ENCODE measurements at regions not wholly inside any gene's neighbourhood (a gene's known extent, or its start where the extent isn't known, plus 50 kb on each side); places are given as distances from the start of the nearest gene placed in this dataset.

- Histone ChIP-seq H3K23ac (ENCODE audit: low read length) (no peak overlapping the region), H3K27me3 (ENCODE audit: insufficient read depth, low read length) (no peaks in the 10 kb centered on the region), H3K79me1 (ENCODE audit: low read length) (no peaks in the 10 kb centered on the region), H4K12ac (ENCODE audit: low read depth, low read length) (no peak overlapping the region), H3K27ac (ENCODE audit: low read depth, low read length) (no peak overlapping the region), H3K4me3 (ENCODE audit: low read depth, low read length) (no peak overlapping the region), H2BK120ac (ENCODE audit: insufficient read depth, low read length, poor library complexity) (no peak overlapping the region), H3K18ac (ENCODE audit: low read length) (no peak overlapping the region), H3K4me1 (ENCODE audit: control insufficient read depth in 1 of 2, insufficient read depth in 2 of 2, low read length in 2 of 2) (peaks cover 2 to 6% of the 10 kb centered on the region in 2 experiments), H4K8ac (ENCODE audit: low read depth, low read length) (no peak overlapping the region), H2BK12ac (ENCODE audit: low read length) (no peak overlapping the region), H3K79me2 (ENCODE audit: control insufficient read depth, insufficient read depth, low read length, poor library complexity) (no peaks in the 10 kb centered on the region), H3K36me3 (ENCODE audit: control insufficient read depth in 1 of 2, insufficient read depth in 2 of 2, low read length in 2 of 2) (no peaks in the 10 kb centered on the region), H3K4me2 (ENCODE audit: low read length) (no peak overlapping the region), H2AFZ (ENCODE audit: insufficient read depth, low read length, poor library complexity) (no peak overlapping the region), H4K91ac (ENCODE audit: low read depth, low read length) (no peak overlapping the region), H3K14ac (ENCODE audit: low read length) (no peak overlapping the region), H2AK5ac (ENCODE audit: low read length) (no peak overlapping the region), H3K9me3 (ENCODE audit: insufficient read depth, low read depth, low read length) (no peaks in the 10 kb centered on the region), H2BK5ac (ENCODE audit: low read depth, low read length, poor library complexity) (no peak overlapping the region), H3K4ac (ENCODE audit: low read depth, low read length) (no peak overlapping the region), H3K9ac (ENCODE audit: low read length) (no peak overlapping the region)
- DNase-seq = peak; percentile 69 to 91
- WGBS (ENCODE audit: extremely low coverage, insufficient coverage, insufficient read length) = no CpG with 5 or more reads among the region's 3 CpGs
Measured at GRCh38 chr12:69105101-69105962, 134.0 kb upstream of the CPSF6 start.

GRCh38 chr12:69106482-69107118, 132.8 kb upstream of the CPSF6 start:
- no peak for DNase-seq
- H3K18ac ChIP-seq (ENCODE audit: low read length) = no peak overlapping the region
- H2BK120ac ChIP-seq (ENCODE audit: insufficient read depth, low read length, poor library complexity) = no peak overlapping the region
- no peak overlapping the region for H2BK12ac ChIP-seq (ENCODE audit: low read length)
- no peak overlapping the region for H3K4me3 ChIP-seq (ENCODE audit: low read depth, low read length)
- peaks cover 2 to 6% of the 10 kb centered on the region in 2 experiments for H3K4me1 ChIP-seq (ENCODE audit: control insufficient read depth in 1 of 2, insufficient read depth in 2 of 2, low read length in 2 of 2)
- H3K27me3 ChIP-seq (ENCODE audit: insufficient read depth, low read length) = no peaks in the 10 kb centered on the region
- H3K36me3 ChIP-seq (ENCODE audit: control insufficient read depth in 1 of 2, insufficient read depth in 2 of 2, low read length in 2 of 2) = no peaks in the 10 kb centered on the region
- no peak overlapping the region for H4K8ac ChIP-seq (ENCODE audit: low read depth, low read length)
- no peak overlapping the region for H4K91ac ChIP-seq (ENCODE audit: low read depth, low read length)
- H3K4me2 ChIP-seq (ENCODE audit: low read length) = no peak overlapping the region
- no peak overlapping the region for H3K23ac ChIP-seq (ENCODE audit: low read length)
- H3K9me3 ChIP-seq (ENCODE audit: insufficient read depth, low read depth, low read length) = no peaks in the 10 kb centered on the region
- no peaks in the 10 kb centered on the region for H3K79me2 ChIP-seq (ENCODE audit: control insufficient read depth, insufficient read depth, low read length, poor library complexity)
- no CpG with 5 or more reads among the region's 2 CpGs for WGBS (ENCODE audit: extremely low coverage, insufficient coverage, insufficient read length)
- no peak overlapping the region for H2AFZ ChIP-seq (ENCODE audit: insufficient read depth, low read length, poor library complexity)
- H3K14ac ChIP-seq (ENCODE audit: low read length) = no peak overlapping the region
- H3K4ac ChIP-seq (ENCODE audit: low read depth, low read length) = no peak overlapping the region
- H2BK5ac ChIP-seq (ENCODE audit: low read depth, low read length, poor library complexity) = no peak overlapping the region
- H3K79me1 ChIP-seq (ENCODE audit: low read length) = no peaks in the 10 kb centered on the region
- no peak overlapping the region for H4K12ac ChIP-seq (ENCODE audit: low read depth, low read length)
- H3K27ac ChIP-seq (ENCODE audit: low read depth, low read length) = no peak overlapping the region
- H2AK5ac ChIP-seq (ENCODE audit: low read length) = no peak overlapping the region
- H3K9ac ChIP-seq (ENCODE audit: low read length) = no peak overlapping the region

GRCh38 chr12:69107541-69107940, 131.8 kb upstream of the CPSF6 start:
- Histone ChIP-seq H3K9ac (ENCODE audit: low read length) (no peak overlapping the region), H3K27ac (ENCODE audit: low read depth, low read length) (no peak overlapping the region), H3K23ac (ENCODE audit: low read length) (no peak overlapping the region), H3K79me1 (ENCODE audit: low read length) (no peaks in the 10 kb centered on the region), H3K4me2 (ENCODE audit: low read length) (no peak overlapping the region), H2BK12ac (ENCODE audit: low read length) (no peak overlapping the region), H3K18ac (ENCODE audit: low read length) (no peak overlapping the region), H4K12ac (ENCODE audit: low read depth, low read length) (no peak overlapping the region), H3K4me3 (ENCODE audit: low read depth, low read length) (no peak overlapping the region), H3K14ac (ENCODE audit: low read length) (no peak overlapping the region), H4K8ac (ENCODE audit: low read depth, low read length) (no peak overlapping the region), H2BK120ac (ENCODE audit: insufficient read depth, low read length, poor library complexity) (no peak overlapping the region), H3K79me2 (ENCODE audit: control insufficient read depth, insufficient read depth, low read length, poor library complexity) (no peaks in the 10 kb centered on the region), H4K91ac (ENCODE audit: low read depth, low read length) (no peak overlapping the region), H2AK5ac (ENCODE audit: low read length) (no peak overlapping the region), H3K27me3 (ENCODE audit: insufficient read depth, low read length) (no peaks in the 10 kb centered on the region), H3K4ac (ENCODE audit: low read depth, low read length) (no peak overlapping the region), H3K36me3 (ENCODE audit: control insufficient read depth in 1 of 2, insufficient read depth in 2 of 2, low read length in 2 of 2) (no peaks in the 10 kb centered on the region), H2AFZ (ENCODE audit: insufficient read depth, low read length, poor library complexity) (no peak overlapping the region), H3K9me3 (ENCODE audit: insufficient read depth, low read depth, low read length) (no peaks in the 10 kb centered on the region), H2BK5ac (ENCODE audit: low read depth, low read length, poor library complexity) (no peak overlapping the region), H3K4me1 (ENCODE audit: control insufficient read depth in 1 of 2, insufficient read depth in 2 of 2, low read length in 2 of 2) (peaks cover 2 to 6% of the 10 kb centered on the region in 2 experiments)
- no peak for DNase-seq
- no CpG with 5 or more reads among the region's 1 CpG for WGBS (ENCODE audit: extremely low coverage, insufficient coverage, insufficient read length)

GRCh38 chr12:69108037-69108436, 131.3 kb upstream of the CPSF6 start:
- no peak overlapping the region for H2BK12ac ChIP-seq (ENCODE audit: low read length)
- no peak overlapping the region for H2BK120ac ChIP-seq (ENCODE audit: insufficient read depth, low read length, poor library complexity)
- H3K23ac ChIP-seq (ENCODE audit: low read length) = no peak overlapping the region
- H2AK5ac ChIP-seq (ENCODE audit: low read length) = no peak overlapping the region
- no peak overlapping the region for H3K9ac ChIP-seq (ENCODE audit: low read length)
- no peak overlapping the region for H4K8ac ChIP-seq (ENCODE audit: low read depth, low read length)
- H4K91ac ChIP-seq (ENCODE audit: low read depth, low read length) = no peak overlapping the region
- H3K36me3 ChIP-seq (ENCODE audit: control insufficient read depth in 1 of 2, insufficient read depth in 2 of 2, low read length in 2 of 2) = no peaks in the 10 kb centered on the region
- no peak overlapping the region for H3K4ac ChIP-seq (ENCODE audit: low read depth, low read length)
- no peak overlapping the region for H3K14ac ChIP-seq (ENCODE audit: low read length)
- no peak overlapping the region for H2BK5ac ChIP-seq (ENCODE audit: low read depth, low read length, poor library complexity)
- no peak overlapping the region for H3K4me3 ChIP-seq (ENCODE audit: low read depth, low read length)
- peaks cover 2 to 6% of the 10 kb centered on the region in 2 experiments for H3K4me1 ChIP-seq (ENCODE audit: control insufficient read depth in 1 of 2, insufficient read depth in 2 of 2, low read length in 2 of 2)
- H2AFZ ChIP-seq (ENCODE audit: insufficient read depth, low read length, poor library complexity) = no peak overlapping the region
- no CpG with 5 or more reads among the region's 2 CpGs for WGBS (ENCODE audit: extremely low coverage, insufficient coverage, insufficient read length)
- H3K79me2 ChIP-seq (ENCODE audit: control insufficient read depth, insufficient read depth, low read length, poor library complexity) = no peaks in the 10 kb centered on the region
- H3K4me2 ChIP-seq (ENCODE audit: low read length) = no peak overlapping the region
- H4K12ac ChIP-seq (ENCODE audit: low read depth, low read length) = no peak overlapping the region
- no peak overlapping the region for H3K27ac ChIP-seq (ENCODE audit: low read depth, low read length)
- no peaks in the 10 kb centered on the region for H3K9me3 ChIP-seq (ENCODE audit: insufficient read depth, low read depth, low read length)
- H3K18ac ChIP-seq (ENCODE audit: low read length) = no peak overlapping the region
- DNase-seq = no peak
- H3K79me1 ChIP-seq (ENCODE audit: low read length) = no peaks in the 10 kb centered on the region
- no peaks in the 10 kb centered on the region for H3K27me3 ChIP-seq (ENCODE audit: insufficient read depth, low read length)

All from trophoblast cell (in vitro differentiated cells and primary cell).